GM18502 (cell line): ENCODE measurements at regions not wholly inside any gene's neighbourhood (a gene's known extent, or its start where the extent isn't known, plus 50 kb on each side); places are given as distances from the start of the nearest gene placed in this dataset.

Experiments
- ATAC-seq: cut with Tn5 transposase; IDR thresholded peaks from one replicate; pipeline ENCODE4 v1.9.1; 2021; ENCODE audit warnings: mild to moderate bottlenecking; ENCODE audit not compliant: unreplicated experiment, poor library complexity

GRCh38 chr21:43333298-43334062, 93.5 kb downstream of the SIK1 start:
- no peak for ATAC-seq

GRCh38 chr21:43332861-43333297, 94.1 kb downstream of the SIK1 start:
- ATAC-seq = no peak

DNA sequence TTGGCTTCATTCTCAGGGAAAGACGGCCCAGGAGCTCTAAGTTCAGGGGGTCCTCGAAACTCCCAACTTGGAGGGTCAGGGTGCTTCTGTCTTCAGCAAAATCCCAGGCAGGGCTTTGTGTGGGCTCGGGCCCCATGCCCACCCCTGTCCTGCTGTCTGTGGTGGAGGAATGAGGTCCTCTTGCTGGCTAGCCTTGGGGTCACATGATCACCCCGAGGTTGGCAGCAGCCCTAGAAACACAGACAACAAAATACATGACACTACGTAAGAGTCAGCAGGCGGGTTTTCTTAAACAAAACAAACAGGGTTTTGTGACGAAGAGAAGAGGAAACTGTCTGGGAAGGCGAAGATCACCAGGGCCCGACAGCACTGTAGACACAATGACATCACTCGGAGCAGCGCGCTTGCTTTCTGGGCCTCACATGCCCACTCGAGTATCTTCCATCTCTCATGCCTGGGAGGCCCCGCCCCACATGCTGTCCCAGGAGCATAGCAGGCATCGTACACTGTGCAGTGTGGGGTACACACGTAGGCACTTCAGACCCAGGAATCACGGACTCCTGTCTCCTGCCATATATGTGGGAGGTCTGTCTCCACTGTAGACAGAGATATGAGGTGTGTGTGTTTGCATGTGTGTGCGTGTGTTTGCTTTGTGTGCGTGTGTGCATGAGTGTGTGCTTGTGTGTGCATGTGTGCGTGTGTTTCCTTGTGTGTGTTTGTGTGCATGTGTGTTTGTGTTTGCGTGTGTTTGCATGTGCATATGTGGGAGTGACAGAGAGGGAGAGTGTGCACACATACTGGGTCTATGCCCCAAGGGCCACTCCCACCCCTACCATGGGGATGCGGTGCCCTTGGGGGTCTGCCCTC, 94.7 kb downstream of the SIK1 start:
- no peak for ATAC-seq

GRCh38 chr21:43331111-43331961, 95.6 kb downstream of the SIK1 start:
- no peak for ATAC-seq

GRCh38 chr21:43330306-43330881, 96.5 kb downstream of the SIK1 start:
- ATAC-seq = no peak

DNA sequence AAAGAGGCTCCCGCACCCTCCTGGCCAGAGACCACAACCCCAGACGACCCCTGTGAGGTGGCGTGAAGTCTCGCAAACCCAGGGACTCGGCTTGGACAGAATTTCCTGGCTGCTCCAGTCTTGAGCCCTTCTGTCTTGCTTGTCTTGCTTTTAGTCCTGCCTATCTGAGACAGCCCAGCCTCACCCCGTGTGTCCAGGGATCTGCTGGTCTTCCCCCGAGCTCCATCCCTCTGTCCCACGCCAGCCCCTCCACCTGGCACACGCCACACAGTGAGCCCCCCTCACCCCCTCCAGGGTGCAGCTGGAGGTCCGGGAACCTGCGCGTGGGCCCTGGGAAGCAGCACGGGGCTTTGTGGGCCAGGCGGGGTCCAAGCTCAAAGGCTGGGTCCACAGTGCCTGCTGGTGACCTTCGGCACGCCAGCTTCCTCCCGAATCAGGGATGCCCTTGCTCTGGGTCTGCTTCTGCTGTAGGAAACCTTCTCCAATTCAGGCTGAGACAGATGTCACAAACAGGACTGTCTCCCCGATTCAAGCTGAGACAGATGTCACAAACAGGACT, 97.1 kb downstream of the SIK1 start:
- no peak for ATAC-seq

DNA sequence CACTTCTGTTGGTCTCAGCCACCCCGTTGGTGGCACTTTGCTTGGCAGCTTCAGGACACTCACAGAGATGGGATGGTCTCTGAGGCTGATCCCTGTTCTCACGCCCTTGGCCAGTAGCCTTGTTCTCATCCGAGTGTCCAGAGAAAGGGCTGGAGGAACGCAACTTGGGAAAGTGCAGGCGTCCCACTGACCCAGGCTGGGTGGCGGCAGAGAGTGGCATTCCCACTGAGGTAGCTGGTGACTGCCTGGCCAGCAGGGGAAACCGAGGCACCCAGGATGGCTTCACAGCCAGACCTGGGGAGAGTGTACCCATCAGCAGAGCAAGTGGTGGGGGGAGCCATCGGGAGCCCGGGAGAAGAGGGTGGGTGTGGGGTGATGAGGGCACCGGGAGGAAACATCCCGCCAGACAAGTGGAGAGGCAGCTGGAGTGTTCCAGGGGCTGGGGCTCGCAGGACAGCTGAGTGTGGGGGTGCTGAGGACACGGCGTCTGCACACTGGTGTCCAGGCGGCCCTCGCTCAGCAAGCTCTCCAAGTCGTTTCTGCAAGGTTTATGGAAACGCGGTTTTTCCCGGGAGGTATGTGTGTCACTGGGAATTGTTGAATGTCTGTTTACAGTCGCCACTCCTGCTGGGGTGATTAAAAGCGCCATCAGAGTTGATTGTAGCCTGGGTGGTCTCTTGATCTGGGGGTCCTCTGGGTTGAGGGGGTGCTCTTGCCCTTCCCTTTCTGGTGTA, 97.8 kb downstream of the SIK1 start:
- ATAC-seq = no peak

DNA sequence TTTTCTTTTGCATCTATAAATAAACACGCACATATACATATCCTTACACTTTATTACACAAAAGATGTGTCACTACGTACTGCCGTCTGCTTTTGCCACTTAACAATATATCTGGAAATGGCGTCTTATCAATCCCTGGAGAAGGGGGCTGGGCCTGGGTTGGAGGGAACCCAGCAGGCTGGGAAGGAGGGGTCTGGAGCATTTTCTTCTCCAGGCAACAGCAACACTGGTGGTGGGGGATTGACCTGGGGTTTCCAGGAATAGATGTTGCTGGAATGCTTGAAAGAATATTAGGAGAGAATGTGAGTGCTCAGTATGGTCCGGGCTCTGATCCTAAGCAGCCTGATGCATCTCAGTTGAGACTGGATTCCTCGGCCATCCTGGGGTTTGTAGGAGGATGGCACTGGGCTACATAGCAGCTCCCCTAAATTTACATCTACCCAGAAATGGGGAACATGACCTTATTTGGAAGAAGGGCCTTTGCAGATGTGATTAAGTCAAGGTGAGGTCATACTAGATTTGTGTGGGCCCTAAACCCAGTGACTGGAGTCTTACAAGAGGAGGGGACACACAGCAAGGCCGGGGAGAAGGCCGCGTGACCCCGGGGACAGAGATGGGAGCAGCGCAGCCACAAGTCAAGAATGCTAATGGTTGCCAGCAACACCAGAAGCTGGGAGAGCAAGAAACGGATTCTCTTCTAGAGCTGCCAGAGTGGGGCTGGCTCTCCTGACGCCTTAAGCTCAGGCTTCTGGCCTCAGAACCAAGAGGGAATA, 98.6 kb downstream of the SIK1 start:
- no peak for ATAC-seq

DNA sequence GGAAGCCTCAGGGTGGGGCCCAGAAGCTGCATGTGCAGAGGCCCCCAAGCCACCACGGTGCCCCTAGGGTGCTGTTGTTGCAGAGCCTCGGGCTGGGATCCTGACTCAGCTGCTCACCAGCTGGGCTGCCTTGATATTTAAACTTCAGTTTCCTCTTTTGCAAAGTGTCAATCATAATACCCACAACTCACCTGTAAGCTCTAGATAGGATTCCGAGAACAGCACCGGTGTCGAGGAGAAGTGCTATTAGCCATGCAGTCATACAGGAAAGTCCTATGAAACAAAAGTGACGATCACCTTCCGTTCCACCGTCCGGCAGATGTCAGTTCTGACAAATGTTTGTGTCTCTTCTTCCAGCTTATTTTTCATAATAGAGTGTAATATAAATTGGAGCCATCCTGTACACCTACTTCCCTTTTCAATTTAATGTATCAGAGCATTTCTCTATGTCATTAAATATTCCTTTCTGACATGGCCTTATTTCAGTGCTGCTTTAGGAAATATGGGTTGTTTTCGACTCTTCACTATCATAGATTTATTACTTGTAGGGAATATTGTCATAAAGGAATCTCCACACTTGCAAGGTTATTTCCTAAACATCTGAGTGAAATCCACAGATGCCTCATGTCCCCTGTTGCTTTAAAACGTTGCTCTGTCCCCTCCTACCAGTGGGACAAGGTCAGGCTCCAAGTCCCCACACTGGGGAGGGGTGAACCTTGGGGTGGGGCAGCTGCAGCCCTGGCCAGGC, 100.8 kb downstream of the SIK1 start:
- ATAC-seq = no peak

DNA sequence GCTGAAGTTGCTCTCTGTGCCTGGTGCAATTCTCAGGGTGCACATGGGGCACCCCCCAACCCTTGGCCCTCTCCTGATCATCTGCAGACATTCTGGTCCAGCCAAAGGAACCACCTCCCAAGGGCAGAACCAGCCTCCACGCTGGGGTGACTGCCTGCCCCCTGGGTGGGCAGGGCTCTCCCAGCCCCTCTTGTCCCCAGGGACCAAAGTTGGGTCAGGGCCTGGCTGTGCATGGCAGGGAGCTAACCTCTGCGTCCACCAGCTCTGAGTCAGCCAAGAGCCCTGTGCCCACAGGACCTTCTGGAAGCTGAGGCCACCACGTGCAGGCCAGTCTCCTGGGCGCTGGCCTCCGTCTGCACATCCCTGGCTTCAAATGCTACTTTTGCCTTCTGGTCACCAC, 101.9 kb downstream of the SIK1 start:
- no peak for ATAC-seq

- ATAC-seq = no peak
Observed at GRCh38 chr21:43324596-43324995, 102.3 kb downstream of the SIK1 start.

DNA sequence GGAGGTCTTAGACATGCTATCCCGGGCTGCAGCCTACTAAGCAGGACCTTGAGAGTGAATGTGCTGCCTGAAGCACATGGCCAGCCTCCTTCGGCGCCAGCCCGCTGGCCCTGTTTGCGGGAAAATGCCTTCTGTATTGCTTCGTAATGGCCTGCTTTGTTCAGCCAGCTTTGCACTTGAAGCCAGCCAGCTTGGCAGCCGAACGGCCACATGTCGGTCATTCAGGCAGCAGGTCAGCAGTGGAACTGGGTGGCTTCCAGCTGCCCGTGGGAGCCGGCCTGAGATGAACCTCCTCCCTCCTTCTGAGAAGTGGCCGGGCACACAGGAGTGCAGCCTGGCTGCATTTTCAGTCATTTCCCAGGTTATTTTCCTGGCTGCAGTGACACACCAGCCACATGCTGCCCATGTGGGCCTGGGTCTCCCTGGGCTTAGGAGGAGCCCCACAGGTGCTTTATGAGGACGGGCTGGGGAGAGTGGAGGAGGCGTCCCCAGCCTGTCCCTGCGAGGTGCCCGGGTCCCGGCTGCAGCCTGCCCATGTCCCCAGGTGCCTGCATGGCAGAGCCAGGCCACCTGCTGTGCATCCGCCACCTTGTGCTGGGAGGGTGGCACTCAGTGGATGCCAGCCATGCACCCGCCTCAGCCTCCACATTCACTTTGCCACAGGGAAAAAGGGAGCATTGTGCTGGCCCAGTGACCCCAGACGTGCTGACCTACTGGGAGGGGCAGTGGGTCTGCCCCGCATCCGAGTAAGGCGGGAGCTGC, 103.5 kb downstream of the SIK1 start:
- ATAC-seq = no peak

DNA sequence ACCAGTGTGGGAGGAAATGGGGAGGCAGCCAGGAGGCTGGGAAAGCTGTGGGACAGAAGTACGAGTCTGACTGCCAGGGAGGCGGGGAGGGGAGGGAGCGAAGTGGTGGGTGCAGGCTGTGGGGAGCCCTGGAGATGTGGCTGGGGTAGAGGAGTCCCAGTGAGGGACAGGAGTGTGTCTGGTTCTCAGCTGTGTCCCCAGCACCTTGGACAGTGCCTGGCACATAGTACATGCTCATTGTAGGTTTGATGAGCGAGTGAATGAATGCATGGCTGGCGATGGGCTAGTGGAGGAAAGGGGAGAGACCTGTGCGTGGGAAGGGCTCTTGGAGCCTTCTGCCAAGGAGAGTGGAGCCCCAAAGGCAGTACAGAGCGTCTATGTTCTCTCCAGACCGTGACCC, 104.1 kb downstream of the SIK1 start:
- ATAC-seq = no peak

- no peak for ATAC-seq
Observed at GRCh38 chr21:43322311-43322710, 104.6 kb downstream of the SIK1 start.

DNA sequence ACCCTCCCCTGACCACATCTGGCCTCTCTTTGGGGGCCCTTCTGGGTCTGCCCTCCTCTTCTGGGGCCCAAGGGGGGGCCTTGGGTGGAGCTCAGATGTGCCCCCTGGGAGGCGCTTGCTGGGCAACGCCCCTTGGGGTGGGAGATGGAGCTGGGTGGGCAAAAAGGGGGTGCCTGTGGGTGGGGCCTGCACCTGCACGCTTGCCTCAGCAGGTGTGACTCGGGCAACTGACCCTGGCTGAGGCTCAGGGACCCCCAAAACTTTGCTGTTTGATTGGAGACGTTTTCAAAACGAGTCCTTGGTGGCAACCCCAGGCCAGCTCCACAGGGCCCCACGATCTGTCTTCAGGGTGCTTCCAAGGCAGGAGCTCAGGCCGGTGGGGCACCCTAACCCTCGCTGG, 105.3 kb downstream of the SIK1 start:
- no peak for ATAC-seq

DNA sequence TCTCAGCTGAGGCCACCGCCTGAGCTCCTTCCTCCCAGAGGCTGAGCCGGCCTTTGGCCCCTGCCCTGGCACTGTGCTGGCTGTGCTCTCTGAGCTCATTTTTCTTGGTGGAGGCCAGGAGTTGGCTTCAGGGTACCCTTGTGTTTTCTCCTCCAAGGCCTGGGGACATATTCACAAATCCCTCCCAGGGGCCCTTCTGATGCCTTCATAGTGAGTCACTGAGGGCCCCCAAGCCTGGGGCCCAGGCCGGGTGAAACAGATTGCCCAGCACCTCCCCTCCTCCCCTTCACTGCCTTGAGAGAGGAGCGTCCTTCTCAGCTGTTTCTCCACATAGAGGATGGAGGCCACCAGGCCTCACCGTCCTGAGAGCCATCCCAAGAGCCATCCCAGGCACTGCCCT, 105.8 kb downstream of the SIK1 start:
- ATAC-seq = no peak

- ATAC-seq = no peak
Observed at GRCh38 chr21:43320526-43320925, 106.4 kb downstream of the SIK1 start.
